Spinal cord (tissue), 9 donors: ENCODE measurements at regions not wholly inside any gene's neighbourhood (a gene's known extent, or its start where the extent isn't known, plus 50 kb on each side); places are given as distances from the start of the nearest gene placed in this dataset.
A peak's percentile ranks its signal among the peaks of the same experiment; 100 is the strongest.

Experiments
- DNase-seq, 6 donors: peaks; one replicate each; pipeline versions ENCODE4 v3.0.0 to v3.0.0-alpha.2; 2013 to 2015; ENCODE audit warnings: low spot score in 6 of 6, low read depth in 4 of 6
- H3K27ac ChIP-seq: one replicate; pipeline ENCODE4 v1.5.1; 2013; ENCODE audit warnings: low read depth, low read length, control low read depth
- H3K27me3 ChIP-seq: one replicate; pipeline ENCODE4 v1.6.1; 2013; ENCODE audit warnings: low read length; ENCODE audit not compliant: control insufficient read depth, insufficient read depth
- H3K36me3 ChIP-seq: one replicate; pipeline ENCODE4 v1.6.1; 2013; ENCODE audit warnings: low read length; ENCODE audit not compliant: control insufficient read depth, insufficient read depth
- H3K4me1 ChIP-seq: one replicate; pipeline ENCODE4 v1.6.1; 2013; ENCODE audit warnings: low read length; ENCODE audit not compliant: control insufficient read depth, insufficient read depth
- H3K4me3 ChIP-seq: one replicate; pipeline ENCODE4 v1.5.1; 2013; ENCODE audit warnings: low read depth, low read length, control low read depth
- H3K9me3 ChIP-seq: one replicate; pipeline ENCODE4 v1.6.1; 2013; ENCODE audit warnings: low read length; ENCODE audit not compliant: control insufficient read depth, insufficient read depth
- WGBS: methylation state at CpG from one replicate; pipeline ENCODE4 v1.1.5; 2013; ENCODE audit warnings: missing lambda C conversion rate; ENCODE audit not compliant: insufficient coverage; 5-methylcytosine and 5-hydroxymethylcytosine counted together
- donor health status: healthy.

- Histone ChIP-seq H3K36me3 (no peaks in the 10 kb centered on the region), H3K9me3 (no peaks in the 10 kb centered on the region), H3K4me3 (no peak overlapping the region), H3K27me3 (no peaks in the 10 kb centered on the region), H3K27ac (no peak overlapping the region), H3K4me1 (no peaks in the 10 kb centered on the region)
- DNase-seq, result no peak
- 86% methylated on average over 2 of the region's 8 CpGs for WGBS
Measured at GRCh38 chr18:30481871-30482270, 560.7 kb downstream of the DSC3 start.

GRCh38 chr18:30469091-30469490 lies 573.5 kb downstream of the DSC3 start:
- no peaks in the 10 kb centered on the region for H3K27me3 ChIP-seq
- H3K36me3 ChIP-seq, result no peaks in the 10 kb centered on the region
- WGBS, result 61% methylated on average over 4 of the region's 4 CpGs

GRCh38 chr18:30465096-30465495 lies 577.4 kb downstream of the DSC3 start:
- H3K9me3 ChIP-seq, result no peaks in the 10 kb centered on the region
- no peaks in the 10 kb centered on the region for H3K4me1 ChIP-seq
- DNase-seq, result peak in 1 of 6 donors; percentile 49
- no peak overlapping the region for H3K4me3 ChIP-seq
- H3K36me3 ChIP-seq, result no peaks in the 10 kb centered on the region
- H3K27me3 ChIP-seq, result no peaks in the 10 kb centered on the region
- H3K27ac ChIP-seq, result no peak overlapping the region
- WGBS, result 100% methylated on average over 2 of the region's 3 CpGs

More at GRCh38 chr18:30469091-30469490, 573.5 kb downstream of the DSC3 start:
- Histone ChIP-seq H3K4me1 (no peaks in the 10 kb centered on the region), H3K27ac (no peak overlapping the region), H3K4me3 (no peak overlapping the region), H3K9me3 (no peaks in the 10 kb centered on the region)
- peak in 1 of 6 donors; percentile 9 for DNase-seq

- no peaks in the 10 kb centered on the region for H3K9me3 ChIP-seq
- H3K36me3 ChIP-seq, result no peaks in the 10 kb centered on the region
- no peak for DNase-seq
- no peaks in the 10 kb centered on the region for H3K4me1 ChIP-seq
- no peaks in the 10 kb centered on the region for H3K27me3 ChIP-seq
- no peak overlapping the region for H3K4me3 ChIP-seq
- H3K27ac ChIP-seq, result no peak overlapping the region
- WGBS, result no CpG with 5 or more reads among the region's 1 CpG
Measured at GRCh38 chr18:30457156-30457555, 585.4 kb downstream of the DSC3 start.

DNA sequence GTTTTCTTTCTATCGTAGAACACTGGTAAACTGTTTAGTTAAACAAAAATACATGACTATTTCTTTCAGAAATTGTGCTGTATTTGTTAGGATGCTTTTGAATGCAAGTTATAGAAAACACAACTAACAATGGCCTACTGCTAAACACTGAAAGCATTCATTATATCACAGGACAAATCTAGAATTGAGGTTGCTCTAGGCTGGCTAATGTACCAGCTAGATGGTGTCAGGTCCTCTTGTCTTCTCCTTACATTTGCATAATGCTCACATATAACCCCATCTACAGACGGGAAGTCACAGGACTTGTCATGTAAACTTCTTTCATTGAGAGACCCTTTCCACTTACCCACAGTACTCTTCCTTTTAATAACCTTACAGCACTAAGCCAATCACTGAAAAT lies 586.8 kb downstream of the DSC3 start:
- Histone ChIP-seq H3K27ac (no peak overlapping the region), H3K36me3 (no peaks in the 10 kb centered on the region), H3K27me3 (no peaks in the 10 kb centered on the region), H3K9me3 (no peaks in the 10 kb centered on the region), H3K4me1 (no peaks in the 10 kb centered on the region), H3K4me3 (no peak overlapping the region)
- DNase-seq, result peak in 1 of 6 donors; percentile 16
- 100% methylated on average over 1 of the region's 2 CpGs for WGBS

GRCh38 chr18:30454920-30455319 lies 587.6 kb downstream of the DSC3 start:
- H3K9me3 ChIP-seq, result no peaks in the 10 kb centered on the region
- H3K4me1 ChIP-seq, result no peaks in the 10 kb centered on the region
- H3K27me3 ChIP-seq, result no peaks in the 10 kb centered on the region
- H3K36me3 ChIP-seq, result no peaks in the 10 kb centered on the region
- DNase-seq, result no peak
- no peak overlapping the region for H3K27ac ChIP-seq
- no peak overlapping the region for H3K4me3 ChIP-seq
- WGBS, result no CpG with 5 or more reads among the region's 4 CpGs

DNA sequence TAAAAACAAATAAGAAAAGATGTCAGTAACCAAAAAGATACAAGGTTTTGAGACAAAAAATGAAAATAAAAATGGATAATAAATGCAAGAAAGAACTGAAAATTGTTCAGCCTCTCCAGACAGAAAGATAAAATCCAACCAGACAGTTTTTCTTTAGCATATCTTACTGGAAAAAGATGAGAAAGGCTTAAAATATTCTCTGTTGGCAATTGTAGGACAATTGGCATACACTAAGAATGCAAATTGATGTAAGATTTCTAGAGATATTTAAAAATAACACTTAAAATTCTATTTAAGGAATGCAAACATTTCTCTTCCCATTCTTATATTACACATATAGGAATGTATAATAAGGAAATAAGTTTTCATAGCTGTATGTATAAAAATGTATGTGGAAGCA lies 590.6 kb downstream of the DSC3 start:
- H3K36me3 ChIP-seq, result no peaks in the 10 kb centered on the region
- peak in 1 of 6 donors; percentile 71 for DNase-seq
- H3K27me3 ChIP-seq, result no peaks in the 10 kb centered on the region
- H3K27ac ChIP-seq, result no peak overlapping the region
- H3K4me3 ChIP-seq, result no peak overlapping the region
- H3K4me1 ChIP-seq, result no peaks in the 10 kb centered on the region
- H3K9me3 ChIP-seq, result no peaks in the 10 kb centered on the region

DNA sequence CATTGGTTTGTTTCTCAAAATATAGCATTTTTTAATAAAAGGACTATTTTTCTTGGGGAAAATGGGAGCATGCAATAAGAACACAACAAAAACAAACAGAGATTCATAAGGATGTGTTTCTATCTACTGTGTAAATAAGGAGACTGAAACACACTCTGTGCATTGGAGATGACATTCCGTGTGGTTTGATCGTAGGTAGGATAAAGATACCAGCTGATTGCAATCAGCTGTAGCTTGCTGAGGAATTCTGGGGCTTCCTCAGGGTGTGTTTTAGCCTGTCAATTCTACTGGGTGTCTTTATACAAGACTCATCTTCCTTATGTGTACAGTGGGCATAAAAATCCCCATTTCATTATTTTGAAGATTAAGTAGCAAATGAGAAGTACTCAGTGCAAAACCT lies 591.6 kb downstream of the DSC3 start:
- Histone ChIP-seq H3K4me1 (no peaks in the 10 kb centered on the region), H3K27ac (no peak overlapping the region), H3K27me3 (no peaks in the 10 kb centered on the region), H3K36me3 (no peaks in the 10 kb centered on the region), H3K9me3 (no peaks in the 10 kb centered on the region), H3K4me3 (no peak overlapping the region)
- no CpG with 5 or more reads among the region's 2 CpGs for WGBS
- DNase-seq, result no peak

DNA sequence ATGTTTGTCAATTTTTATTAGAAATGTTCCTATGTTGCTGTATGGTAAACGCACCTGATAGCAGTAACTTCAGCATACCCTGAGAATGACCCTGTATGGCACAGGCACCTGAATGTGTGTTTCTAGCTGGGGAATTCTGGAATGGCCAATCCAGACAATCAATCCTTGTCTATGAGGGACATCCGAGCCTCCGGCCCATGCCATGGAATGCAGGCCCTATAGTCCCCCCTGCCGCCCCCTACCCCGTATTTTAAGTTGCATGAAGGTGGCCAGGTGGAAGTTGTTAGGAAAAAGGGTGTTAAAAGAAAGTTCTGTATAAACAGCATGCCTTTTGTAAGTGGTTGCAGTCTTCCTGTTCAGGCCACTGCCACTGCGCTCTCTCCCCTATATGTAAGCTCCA lies 595.9 kb downstream of the DSC3 start:
- no peaks in the 10 kb centered on the region for H3K27me3 ChIP-seq
- H3K4me3 ChIP-seq, result no peak overlapping the region
- no peak overlapping the region for H3K27ac ChIP-seq
- no peaks in the 10 kb centered on the region for H3K36me3 ChIP-seq
- H3K4me1 ChIP-seq, result no peaks in the 10 kb centered on the region
- H3K9me3 ChIP-seq, result no peaks in the 10 kb centered on the region
- 59% methylated on average over 3 of the region's 6 CpGs for WGBS
- DNase-seq, result no peak

DNA sequence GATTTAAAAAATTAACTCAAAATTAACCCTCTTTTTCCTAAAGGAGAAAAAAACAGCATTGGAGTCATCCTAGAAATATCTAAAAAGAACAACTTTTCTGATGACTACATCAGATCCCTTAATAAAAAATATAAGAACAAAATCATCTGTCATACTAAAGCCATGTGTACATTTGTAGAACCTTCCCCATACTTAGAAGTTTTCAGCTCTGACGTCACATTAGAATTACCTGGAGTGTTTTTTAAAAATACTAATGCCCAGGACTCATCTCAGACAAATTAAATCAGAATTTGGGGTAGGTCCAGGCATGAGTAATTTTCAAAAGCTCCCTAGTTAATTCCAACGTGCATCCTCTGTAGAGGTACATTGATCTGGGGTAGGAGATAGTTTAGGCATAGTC lies 598.0 kb downstream of the DSC3 start:
- no peaks in the 10 kb centered on the region for H3K4me1 ChIP-seq
- no peak overlapping the region for H3K4me3 ChIP-seq
- DNase-seq, result no peak
- no peaks in the 10 kb centered on the region for H3K27me3 ChIP-seq
- no CpG with 5 or more reads among the region's 2 CpGs for WGBS
- no peaks in the 10 kb centered on the region for H3K9me3 ChIP-seq
- H3K36me3 ChIP-seq, result no peaks in the 10 kb centered on the region
- H3K27ac ChIP-seq, result no peak overlapping the region
